Mucosa of rectum (tissue), 2 donors: ENCODE measurements at regions not wholly inside any gene's neighbourhood (a gene's known extent, or its start where the extent isn't known, plus 50 kb on each side); places are given as distances from the start of the nearest gene placed in this dataset.

Experiments used
- H3K27ac ChIP-seq, 2 donors: one replicate each; pipeline ENCODE4 v1.7.0; 2013; ENCODE audit warnings: inconsistent platforms in 2 of 2, low read depth in 2 of 2, low read length in 2 of 2
- H3K27me3 ChIP-seq, 2 donors: one replicate each; pipeline ENCODE4 v1.7.0; 2013; ENCODE audit warnings: low read length in 2 of 2; ENCODE audit not compliant: control insufficient read depth in 2 of 2, insufficient read depth in 2 of 2
- H3K36me3 ChIP-seq, 2 donors: one replicate each; pipeline ENCODE4 v1.7.0; 2013; ENCODE audit warnings: low read length in 2 of 2; ENCODE audit not compliant: control insufficient read depth in 2 of 2, insufficient read depth in 2 of 2
- H3K4me1 ChIP-seq, 2 donors: one replicate each; pipeline ENCODE4 v1.7.0; 2013; ENCODE audit warnings: low read length in 2 of 2, mild to moderate bottlenecking in 1 of 2; ENCODE audit not compliant: control insufficient read depth in 2 of 2, insufficient read depth in 2 of 2
- H3K4me3 ChIP-seq, 2 donors: one replicate each; pipeline ENCODE4 v1.7.0; 2013; ENCODE audit warnings: low read length in 2 of 2
- H3K9ac ChIP-seq, 2 donors: one replicate each; pipeline ENCODE4 v1.7.0; 2013; ENCODE audit warnings: low read length in 2 of 2, low read depth in 1 of 2, mild to moderate bottlenecking in 1 of 2
- H3K9me3 ChIP-seq, 2 donors: one replicate each; pipeline ENCODE4 v1.7.0; 2013; ENCODE audit warnings: low read length in 2 of 2; ENCODE audit not compliant: control insufficient read depth in 2 of 2
- donor health status: healthy.
- donor health status: Normal muscosa, but diverticular disease.

DNA sequence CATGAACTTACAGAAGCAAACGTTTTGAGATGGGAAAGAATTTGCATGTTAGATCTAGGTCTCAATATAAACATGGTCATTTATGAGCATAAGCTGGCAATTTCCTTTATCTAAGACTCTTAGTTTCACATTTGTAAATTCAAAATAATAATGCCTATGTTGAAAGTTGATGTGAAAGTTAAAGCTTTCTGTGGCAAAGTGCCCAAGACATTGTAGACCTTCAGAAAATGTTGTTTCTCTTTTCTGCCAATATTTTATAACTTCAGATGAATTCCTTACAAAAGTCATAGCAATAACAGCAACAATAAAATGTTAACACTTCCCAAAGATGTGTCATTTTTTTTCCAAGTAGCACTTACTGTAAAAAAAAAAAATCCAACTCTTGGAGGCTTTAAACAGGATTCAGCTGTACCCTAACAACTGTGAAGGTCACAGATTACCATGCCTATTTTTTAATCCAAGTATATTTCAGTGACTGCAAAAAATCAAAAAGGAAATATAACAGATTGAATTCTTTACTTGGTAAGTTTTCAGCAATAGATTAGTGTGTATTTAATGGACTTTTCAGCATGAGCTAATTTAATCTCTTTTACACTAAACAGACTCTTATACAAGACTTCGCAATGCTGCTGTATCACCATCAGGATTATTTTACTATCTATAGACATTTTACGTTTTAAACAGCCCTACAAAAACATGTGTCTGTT, 206.5 kb upstream of the PDE5A start:
- H3K4me1 ChIP-seq: no peaks in the 10 kb centered on the region
- H3K9me3 ChIP-seq: no peaks in the 10 kb centered on the region
- no peak overlapping the region for H3K27ac ChIP-seq
- H3K4me3 ChIP-seq: no peak overlapping the region
- H3K9ac ChIP-seq: no peak overlapping the region
- no peaks in the 10 kb centered on the region for H3K36me3 ChIP-seq
- H3K27me3 ChIP-seq: no peaks in the 10 kb centered on the region

DNA sequence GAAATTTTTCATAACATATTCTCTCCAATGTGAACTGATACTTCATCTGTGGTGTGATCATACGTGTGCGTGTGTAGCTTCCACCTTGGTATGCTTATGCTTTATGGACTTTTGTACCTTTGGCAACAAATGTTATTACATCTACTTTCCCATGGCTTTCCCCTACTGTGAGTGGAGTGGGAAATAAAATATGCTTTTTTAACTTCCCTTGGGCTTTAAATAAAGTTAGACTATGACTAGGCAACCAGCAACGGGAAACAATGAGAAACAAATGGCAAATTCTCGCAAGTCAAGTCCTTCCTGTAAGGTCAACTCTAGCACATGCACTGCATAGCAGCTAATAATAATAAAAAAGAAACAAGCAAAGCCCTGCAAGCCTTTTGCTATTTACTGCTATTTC, 205.0 kb upstream of the PDE5A start:
- Histone ChIP-seq H3K9ac (no peak overlapping the region), H3K27ac (no peak overlapping the region), H3K9me3 (no peaks in the 10 kb centered on the region), H3K27me3 (no peaks in the 10 kb centered on the region), H3K4me1 (no peaks in the 10 kb centered on the region), H3K4me3 (no peak overlapping the region), H3K36me3 (no peaks in the 10 kb centered on the region)

DNA sequence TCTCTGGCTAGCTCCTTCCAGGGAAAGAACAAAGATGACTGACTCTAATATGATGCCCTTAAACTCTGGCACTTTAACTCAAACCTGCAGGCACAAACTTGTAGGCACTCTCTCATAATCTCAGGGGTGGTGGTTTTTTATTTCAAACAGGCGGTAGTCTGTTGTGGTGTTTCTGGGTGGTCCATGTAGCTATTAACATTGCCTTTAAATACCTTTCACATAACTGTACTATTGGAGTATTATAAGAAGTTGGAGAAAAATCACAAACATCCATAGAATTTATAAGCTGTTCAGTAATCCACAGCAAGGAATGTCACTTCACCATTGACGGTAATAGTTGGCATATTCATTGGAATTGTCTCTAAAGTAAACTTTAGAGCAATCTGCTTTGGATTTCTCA, 204.2 kb upstream of the PDE5A start:
- Histone ChIP-seq H3K4me3 (no peak overlapping the region), H3K27me3 (no peaks in the 10 kb centered on the region), H3K9ac (no peak overlapping the region), H3K27ac (no peak overlapping the region), H3K36me3 (no peaks in the 10 kb centered on the region), H3K4me1 (no peaks in the 10 kb centered on the region), H3K9me3 (no peaks in the 10 kb centered on the region)

DNA sequence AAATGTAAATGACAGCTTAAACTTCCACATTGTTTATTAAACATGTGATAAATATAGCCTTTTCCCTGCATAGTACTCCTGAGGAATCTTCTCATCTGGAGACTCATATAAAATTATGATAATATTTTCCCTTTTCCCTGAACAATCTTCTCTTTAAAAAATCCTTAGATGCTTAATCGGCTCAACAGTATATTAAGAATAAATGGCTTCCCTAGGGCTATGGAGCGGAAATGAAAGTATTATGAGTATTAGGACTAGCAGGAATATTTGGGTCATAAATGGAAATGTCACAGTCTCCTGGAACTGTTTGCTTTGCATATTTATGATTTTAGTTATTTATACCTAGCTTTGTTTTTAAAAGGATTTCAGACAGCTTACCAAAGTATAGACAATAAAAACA, 200.7 kb upstream of the PDE5A start:
- H3K9ac ChIP-seq: no peak overlapping the region
- no peaks in the 10 kb centered on the region for H3K4me1 ChIP-seq
- no peaks in the 10 kb centered on the region for H3K9me3 ChIP-seq
- no peak overlapping the region for H3K4me3 ChIP-seq
- H3K27ac ChIP-seq: no peak overlapping the region
- no peaks in the 10 kb centered on the region for H3K36me3 ChIP-seq
- H3K27me3 ChIP-seq: no peaks in the 10 kb centered on the region

DNA sequence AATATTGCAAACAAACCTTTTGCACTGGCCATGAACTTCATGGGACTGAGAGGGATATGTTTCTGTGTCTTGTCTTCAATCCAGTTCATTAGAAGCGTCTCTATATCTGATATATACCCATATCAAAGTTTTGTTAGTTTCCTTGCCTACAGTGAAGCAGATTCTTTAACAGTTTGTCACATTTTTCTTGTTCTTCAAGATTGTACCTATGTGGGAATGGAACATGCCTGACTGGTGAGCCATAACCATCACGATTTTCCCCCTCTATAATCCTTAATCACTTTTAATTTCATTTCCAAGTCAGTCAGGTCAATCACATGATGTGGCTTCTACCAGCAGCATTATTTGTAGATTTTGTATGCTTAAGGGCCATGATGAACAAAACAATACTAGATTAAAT, 197.1 kb upstream of the PDE5A start:
- no peak overlapping the region for H3K27ac ChIP-seq
- H3K9me3 ChIP-seq: no peaks in the 10 kb centered on the region
- no peaks in the 10 kb centered on the region for H3K36me3 ChIP-seq
- no peaks in the 10 kb centered on the region for H3K4me1 ChIP-seq
- no peak overlapping the region for H3K4me3 ChIP-seq
- no peaks in the 10 kb centered on the region for H3K27me3 ChIP-seq
- H3K9ac ChIP-seq: no peak overlapping the region

DNA sequence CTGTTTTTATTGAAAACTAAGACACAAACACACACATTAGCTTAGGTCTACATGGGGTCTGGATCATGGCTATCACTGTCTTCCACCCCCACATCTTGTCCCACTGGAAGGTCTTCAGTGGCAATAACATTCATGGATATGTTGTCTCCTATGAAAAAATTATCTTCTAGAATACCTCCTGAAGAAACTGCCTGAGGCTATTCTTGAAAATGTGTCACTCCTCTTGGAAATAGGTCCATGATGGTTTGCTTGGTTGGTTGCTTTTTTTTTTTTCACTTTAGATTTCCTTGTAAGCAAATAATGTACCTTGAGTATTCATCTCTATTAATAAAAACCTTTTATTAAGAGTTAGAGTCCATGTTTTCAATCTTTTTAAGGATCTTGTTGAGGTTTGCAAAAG, 195.3 kb upstream of the PDE5A start:
- Histone ChIP-seq H3K9ac (no peak overlapping the region), H3K36me3 (no peaks in the 10 kb centered on the region), H3K4me1 (no peaks in the 10 kb centered on the region), H3K9me3 (no peaks in the 10 kb centered on the region), H3K4me3 (no peak overlapping the region), H3K27me3 (no peaks in the 10 kb centered on the region), H3K27ac (no peak overlapping the region)

DNA sequence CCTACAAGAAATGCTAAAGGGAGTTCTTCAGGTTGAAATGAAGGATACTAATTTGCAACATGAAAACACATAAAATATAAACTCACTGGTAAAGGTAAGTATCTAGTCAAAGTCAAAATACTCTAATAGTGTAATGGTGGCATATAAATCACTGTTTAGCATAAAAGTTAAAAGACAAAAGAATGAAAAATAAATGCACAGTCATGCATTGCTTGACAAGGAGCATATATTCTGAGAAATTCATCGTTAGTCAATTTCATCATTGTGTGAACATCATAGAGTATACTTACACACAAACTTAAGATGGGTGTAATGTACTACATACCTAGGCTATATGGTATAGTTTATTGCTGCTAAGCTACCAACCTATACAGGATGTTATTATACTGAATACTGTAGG, 194.4 kb upstream of the PDE5A start:
- Histone ChIP-seq H3K9ac (no peak overlapping the region), H3K9me3 (no peaks in the 10 kb centered on the region), H3K4me3 (no peak overlapping the region), H3K27ac (no peak overlapping the region), H3K27me3 (no peaks in the 10 kb centered on the region), H3K36me3 (no peaks in the 10 kb centered on the region), H3K4me1 (no peaks in the 10 kb centered on the region)

DNA sequence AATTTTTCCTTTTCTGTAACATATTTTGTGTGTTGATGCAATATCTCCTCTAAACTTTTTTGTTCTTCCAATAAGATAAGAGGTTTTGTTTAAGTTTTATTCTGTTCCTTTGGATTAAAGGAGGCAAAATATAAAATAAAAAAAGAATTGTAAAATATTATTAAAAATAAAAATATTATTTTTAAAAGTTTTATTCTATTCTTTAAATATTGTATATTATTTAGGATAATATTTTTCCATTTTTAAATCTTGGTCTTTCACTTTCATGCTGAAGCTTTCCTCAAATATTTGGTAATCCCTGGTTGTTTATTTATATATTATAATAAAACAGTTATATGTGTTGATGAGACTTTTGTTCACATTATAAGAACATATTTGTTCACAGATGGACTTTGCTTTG, 187.9 kb upstream of the PDE5A start:
- Histone ChIP-seq H3K27ac (no peak overlapping the region), H3K4me1 (no peaks in the 10 kb centered on the region), H3K4me3 (no peak overlapping the region)

DNA sequence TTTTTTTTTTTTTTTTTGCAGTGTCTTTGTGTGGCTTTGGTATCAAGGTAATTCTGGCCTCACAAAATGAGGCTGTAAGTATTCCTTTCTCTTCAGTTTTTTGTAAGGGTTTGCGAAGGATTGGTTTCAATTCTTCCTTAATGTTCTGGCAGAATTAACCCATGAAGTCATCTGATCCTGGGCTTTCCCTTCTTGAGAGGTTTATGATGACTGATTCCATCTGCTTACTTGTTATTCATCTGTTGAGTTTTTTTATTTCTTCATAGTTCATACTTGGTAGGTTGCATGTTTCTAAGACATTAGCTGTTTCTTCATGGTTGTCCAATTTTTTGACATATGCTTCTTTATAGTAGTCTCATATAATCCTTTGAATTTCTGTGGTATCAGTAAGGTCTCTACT, 181.4 kb upstream of the PDE5A start:
- H3K27ac ChIP-seq: no peak overlapping the region
- no peak overlapping the region for H3K9ac ChIP-seq
- no peaks in the 10 kb centered on the region for H3K9me3 ChIP-seq
- no peak overlapping the region for H3K4me3 ChIP-seq
- H3K4me1 ChIP-seq: no peaks in the 10 kb centered on the region
- no peaks in the 10 kb centered on the region for H3K27me3 ChIP-seq
- H3K36me3 ChIP-seq: no peaks in the 10 kb centered on the region

More for the DNA sequence above, 187.9 kb upstream of the PDE5A start:
- Histone ChIP-seq H3K27me3 (no peaks in the 10 kb centered on the region), H3K9ac (no peak overlapping the region), H3K9me3 (no peaks in the 10 kb centered on the region), H3K36me3 (no peaks in the 10 kb centered on the region)

DNA sequence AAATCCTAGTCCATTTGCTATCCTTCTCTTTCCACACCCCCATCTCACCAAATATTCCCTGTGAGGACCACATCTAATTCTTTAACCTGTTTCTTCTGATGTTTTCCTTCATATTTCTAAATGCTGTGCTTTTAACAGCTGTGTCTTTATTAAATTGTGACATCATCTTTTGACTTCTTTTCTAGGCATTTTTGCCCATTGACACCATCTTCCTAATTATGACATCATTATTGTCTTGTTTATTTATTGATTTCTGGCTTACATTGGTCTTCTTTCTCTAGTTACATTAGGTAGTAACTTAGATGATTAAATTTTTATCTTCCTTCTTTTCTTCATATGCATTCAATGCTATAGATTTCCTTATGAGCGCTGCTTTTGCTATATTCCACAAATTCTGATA, 175.8 kb upstream of the PDE5A start:
- Histone ChIP-seq H3K27ac (no peak overlapping the region), H3K4me1 (no peaks in the 10 kb centered on the region), H3K9me3 (no peaks in the 10 kb centered on the region), H3K36me3 (no peaks in the 10 kb centered on the region), H3K9ac (no peak overlapping the region), H3K27me3 (no peaks in the 10 kb centered on the region), H3K4me3 (no peak overlapping the region)
